Ovary (tissue), 3 donors: ENCODE measurements at regions not wholly inside any gene's neighbourhood (a gene's known extent, or its start where the extent isn't known, plus 50 kb on each side); places are given as distances from the start of the nearest gene placed in this dataset.

Experiments used
- CTCF ChIP-seq, 3 donors: fragments of 450-650 bp in 2 of 3; fragments of 200-600 bp in 1 of 3; IDR thresholded peaks; one replicate each; pipeline versions ENCODE4 v1.5.1 to v1.8.0; 2016 to 2022; ENCODE audit warnings: antibody characterized with exemption in 3 of 3, mild to moderate bottlenecking in 1 of 3
- EP300 ChIP-seq: sonication (generic); formaldehyde crosslinking; IDR thresholded peaks from one replicate; pipeline ENCODE4 v1.6.1; 2017; ENCODE audit warnings: antibody characterized with exemption
- donor health status: DM: no; HTN: no; CAD: no.

DNA sequence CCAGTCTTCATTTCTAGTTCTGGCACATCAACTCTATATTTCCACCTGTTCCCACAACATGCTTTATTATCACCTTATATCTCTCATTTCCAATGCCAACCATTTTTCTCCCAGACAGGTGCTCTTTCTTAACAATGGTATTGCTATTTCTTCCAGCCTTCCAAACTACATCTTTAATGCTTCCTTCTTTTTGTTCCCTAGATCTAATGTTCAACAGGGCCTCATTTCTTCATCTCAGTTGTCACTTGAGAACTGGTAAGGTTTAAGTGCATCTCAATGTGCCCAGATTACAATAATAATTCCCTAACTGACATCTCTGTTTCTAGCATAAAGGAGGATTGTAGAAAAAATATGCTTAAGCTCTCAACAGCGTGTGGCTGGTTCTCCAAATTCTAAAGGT, 272.6 kb downstream of the COX7C start:
- TF ChIP-seq CTCF (IDR thresholded peaks at IDR 0.05): no peak
- no peak for TF ChIP-seq EP300
